ENCODE measurements at regions not wholly inside any gene's neighbourhood (a gene's known extent, or its start where the extent isn't known, plus 50 kb on each side); places are given as distances from the start of the nearest gene placed in this dataset.

GRCh38 chr6:6885521-6886170, 222.1 kb upstream of the RREB1 start:
- TF ChIP-seq CTCF (IDR thresholded peaks at IDR 0.05), result no peak
- no peak for TF ChIP-seq POLR2A (IDR thresholded peaks at IDR 0.05)
